ENCODE measurements at regions not wholly inside any gene's neighbourhood (a gene's known extent, or its start where the extent isn't known, plus 50 kb on each side); places are given as distances from the start of the nearest gene placed in this dataset.

DNA sequence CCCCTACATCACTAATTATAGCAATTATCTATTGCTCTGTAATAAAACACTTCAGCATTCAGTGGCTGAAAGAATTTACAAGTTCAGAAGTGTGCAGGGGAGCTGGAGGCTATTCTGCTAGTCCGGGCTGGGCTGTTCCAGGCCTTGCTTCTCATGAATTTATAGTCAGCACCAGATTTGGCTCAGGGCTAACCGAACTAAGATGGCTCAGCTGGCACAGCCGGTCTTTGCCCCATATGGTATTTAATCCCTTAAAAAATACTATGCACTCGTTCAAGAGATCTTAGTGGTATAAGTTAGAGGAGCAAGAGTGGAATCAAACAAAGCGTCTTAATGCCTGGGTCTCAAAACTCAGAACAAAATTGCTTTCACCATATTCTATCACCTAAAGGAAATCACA is 932.9 kb downstream of the XPNPEP1 start:
- H3K4me3 ChIP-seq (IDR thresholded peaks at IDR 0.05; ENCODE audit: insufficient read depth, low read depth, low read length), result no peak overlapping the region
- no peaks in the 10 kb centered on the region for H3K4me1 ChIP-seq (ENCODE audit: low read depth, poor library complexity, severe bottlenecking)
- H3K27ac ChIP-seq, result no peak overlapping the region
- no peaks in the 10 kb centered on the region for H3K36me3 ChIP-seq (ENCODE audit: insufficient read depth)
- H3K79me2 ChIP-seq (ENCODE audit: insufficient read depth, low read depth), result no peaks in the 10 kb centered on the region
- TF ChIP-seq, protein P1, sequence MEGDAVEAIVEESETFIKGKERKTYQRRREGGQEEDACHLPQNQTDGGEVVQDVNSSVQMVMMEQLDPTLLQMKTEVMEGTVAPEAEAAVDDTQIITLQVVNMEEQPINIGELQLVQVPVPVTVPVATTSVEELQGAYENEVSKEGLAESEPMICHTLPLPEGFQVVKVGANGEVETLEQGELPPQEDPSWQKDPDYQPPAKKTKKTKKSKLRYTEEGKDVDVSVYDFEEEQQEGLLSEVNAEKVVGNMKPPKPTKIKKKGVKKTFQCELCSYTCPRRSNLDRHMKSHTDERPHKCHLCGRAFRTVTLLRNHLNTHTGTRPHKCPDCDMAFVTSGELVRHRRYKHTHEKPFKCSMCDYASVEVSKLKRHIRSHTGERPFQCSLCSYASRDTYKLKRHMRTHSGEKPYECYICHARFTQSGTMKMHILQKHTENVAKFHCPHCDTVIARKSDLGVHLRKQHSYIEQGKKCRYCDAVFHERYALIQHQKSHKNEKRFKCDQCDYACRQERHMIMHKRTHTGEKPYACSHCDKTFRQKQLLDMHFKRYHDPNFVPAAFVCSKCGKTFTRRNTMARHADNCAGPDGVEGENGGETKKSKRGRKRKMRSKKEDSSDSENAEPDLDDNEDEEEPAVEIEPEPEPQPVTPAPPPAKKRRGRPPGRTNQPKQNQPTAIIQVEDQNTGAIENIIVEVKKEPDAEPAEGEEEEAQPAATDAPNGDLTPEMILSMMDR (conservative IDR thresholded peaks at IDR 0.05; ENCODE audit: low read depth, low read length), result no peak
- H3K27me3 ChIP-seq (ENCODE audit: insufficient read depth, low read depth), result no peaks in the 10 kb centered on the region
- no peaks in the 10 kb centered on the region for H4K20me1 ChIP-seq (ENCODE audit: insufficient read depth)
- no peak overlapping the region for H3K4me2 ChIP-seq
- no peak overlapping the region for H3K9ac ChIP-seq
- no peak overlapping the region for H2AFZ ChIP-seq (ENCODE audit: low read depth)

DNA sequence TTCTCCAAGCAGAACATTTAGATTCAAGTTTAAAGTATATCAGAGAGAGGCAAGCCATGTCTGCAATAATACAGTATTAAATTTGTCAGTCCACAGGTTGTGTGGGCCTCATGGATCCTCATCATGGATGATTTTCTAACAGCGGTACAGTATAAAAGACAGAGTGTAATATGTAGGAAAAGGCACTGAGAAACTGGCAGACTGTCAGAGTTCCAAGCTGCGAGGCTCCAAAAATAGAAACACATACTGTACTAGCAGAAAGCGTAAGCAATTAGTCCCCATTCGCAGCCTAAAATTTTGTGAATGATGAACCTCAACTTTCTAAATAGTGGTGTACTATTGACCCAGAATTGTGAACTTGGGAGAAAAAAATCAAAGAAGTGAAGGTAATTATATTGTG is 933.3 kb downstream of the XPNPEP1 start:
- H3K27me3 ChIP-seq (ENCODE audit: insufficient read depth, low read depth), result no peaks in the 10 kb centered on the region
- H3K4me1 ChIP-seq (ENCODE audit: low read depth, poor library complexity, severe bottlenecking), result no peaks in the 10 kb centered on the region
- TF ChIP-seq, protein P1 (conservative IDR thresholded peaks at IDR 0.05; ENCODE audit: low read depth, low read length), result no peak
- no peak overlapping the region for H3K4me3 ChIP-seq (IDR thresholded peaks at IDR 0.05; ENCODE audit: insufficient read depth, low read depth, low read length)
- H3K9ac ChIP-seq, result no peak overlapping the region
- H3K27ac ChIP-seq, result no peak overlapping the region
- H3K4me2 ChIP-seq, result no peak overlapping the region
- no peaks in the 10 kb centered on the region for H4K20me1 ChIP-seq (ENCODE audit: insufficient read depth)
- H2AFZ ChIP-seq (ENCODE audit: low read depth), result no peak overlapping the region
- no peaks in the 10 kb centered on the region for H3K36me3 ChIP-seq (ENCODE audit: insufficient read depth)
- no peaks in the 10 kb centered on the region for H3K79me2 ChIP-seq (ENCODE audit: insufficient read depth, low read depth)

DNA sequence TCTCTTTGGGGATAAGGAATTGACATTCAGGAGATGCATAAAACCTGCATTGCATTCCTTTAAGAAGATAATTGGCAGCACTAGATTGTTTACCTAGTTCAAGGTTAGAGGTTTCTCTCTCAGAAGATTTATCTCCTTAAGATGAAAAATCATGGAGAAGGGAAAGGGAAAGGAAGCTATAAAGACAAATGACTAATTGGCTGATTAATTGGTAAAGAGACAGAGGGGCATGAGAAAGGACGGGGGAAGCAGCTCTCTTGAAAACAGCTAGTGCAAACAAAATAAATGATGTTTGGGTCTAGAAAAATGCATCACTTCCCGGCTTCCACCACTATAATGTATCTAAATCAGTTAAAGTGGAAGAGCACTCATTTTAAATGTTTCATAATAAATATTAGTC is 941.2 kb downstream of the XPNPEP1 start:
- TF ChIP-seq, protein P1 (conservative IDR thresholded peaks at IDR 0.05; ENCODE audit: low read depth, low read length), result no peak
- Histone ChIP-seq H3K27ac (no peak overlapping the region), H3K27me3 (ENCODE audit: insufficient read depth, low read depth) (no peaks in the 10 kb centered on the region), H3K36me3 (ENCODE audit: insufficient read depth) (no peaks in the 10 kb centered on the region), H4K20me1 (ENCODE audit: insufficient read depth) (no peaks in the 10 kb centered on the region), H3K79me2 (ENCODE audit: insufficient read depth, low read depth) (no peaks in the 10 kb centered on the region), H2AFZ (ENCODE audit: low read depth) (no peak overlapping the region), H3K4me3 (IDR thresholded peaks at IDR 0.05; ENCODE audit: insufficient read depth, low read depth, low read length) (no peak overlapping the region), H3K4me1 (ENCODE audit: low read depth, poor library complexity, severe bottlenecking) (no peaks in the 10 kb centered on the region), H3K4me2 (no peak overlapping the region), H3K9ac (no peak overlapping the region)

DNA sequence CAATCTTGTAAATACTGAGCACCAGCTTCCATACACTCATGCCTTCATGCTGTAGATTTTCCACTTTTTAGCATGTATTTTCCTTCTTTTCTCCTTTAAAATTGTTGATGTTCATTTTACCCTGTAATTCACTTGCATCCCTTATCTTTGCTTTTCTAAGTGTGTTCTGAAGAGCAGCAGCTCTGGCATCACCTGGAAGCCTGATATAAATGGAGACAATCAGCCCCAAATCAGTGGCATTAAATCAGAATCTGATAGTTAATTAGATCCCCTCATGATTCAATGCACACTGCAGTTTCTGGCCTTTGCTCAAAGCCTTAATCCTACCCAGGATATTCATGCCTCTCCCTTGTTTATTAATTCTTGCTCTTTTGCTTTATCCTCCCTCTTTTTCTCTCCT is 942.4 kb downstream of the XPNPEP1 start:
- no peak overlapping the region for H3K4me3 ChIP-seq (IDR thresholded peaks at IDR 0.05; ENCODE audit: insufficient read depth, low read depth, low read length)
- H3K27ac ChIP-seq, result no peak overlapping the region
- H2AFZ ChIP-seq (ENCODE audit: low read depth), result no peak overlapping the region
- no peaks in the 10 kb centered on the region for H3K79me2 ChIP-seq (ENCODE audit: insufficient read depth, low read depth)
- no peaks in the 10 kb centered on the region for H3K4me1 ChIP-seq (ENCODE audit: low read depth, poor library complexity, severe bottlenecking)
- no peaks in the 10 kb centered on the region for H3K36me3 ChIP-seq (ENCODE audit: insufficient read depth)
- no peaks in the 10 kb centered on the region for H4K20me1 ChIP-seq (ENCODE audit: insufficient read depth)
- no peak overlapping the region for H3K9ac ChIP-seq
- H3K27me3 ChIP-seq (ENCODE audit: insufficient read depth, low read depth), result no peaks in the 10 kb centered on the region
- no peak overlapping the region for H3K4me2 ChIP-seq
- TF ChIP-seq, protein P1 (conservative IDR thresholded peaks at IDR 0.05; ENCODE audit: low read depth, low read length), result no peak

Data from KMS-11 (cell line).